ENCODE measurements at regions not wholly inside any gene's neighbourhood (a gene's known extent, or its start where the extent isn't known, plus 50 kb on each side); places are given as distances from the start of the nearest gene placed in this dataset.

DNA sequence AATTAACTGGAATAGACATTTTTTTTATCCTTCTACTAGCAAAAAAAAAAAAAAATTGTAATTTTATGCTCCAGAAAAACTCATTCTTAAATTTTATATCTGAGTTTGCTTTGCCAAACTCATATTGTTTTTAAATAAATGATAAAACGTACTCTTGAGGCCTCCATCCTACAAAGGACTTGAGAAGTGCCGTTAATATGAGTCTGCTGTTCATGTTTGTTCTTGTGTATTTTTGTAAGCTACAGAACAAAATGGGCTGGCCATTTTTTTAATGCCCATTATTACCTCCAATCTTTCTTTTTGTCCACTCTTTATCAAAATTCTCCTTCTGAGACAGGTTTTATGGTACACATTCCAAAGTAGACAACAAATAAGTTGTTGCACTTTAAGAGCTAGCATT, 643.5 kb upstream of the SOX9 start:
- no peak for FAIRE-seq
- DNase-seq (ENCODE audit: low read depth, low spot score): no peak
- Histone ChIP-seq H3K4me3 (ENCODE audit: control insufficient read depth in 2 of 3, extremely low read depth in 1 of 3, insufficient read depth in 2 of 3, low read depth in 1 of 3, low read length in 3 of 3) (no peak overlapping the region), H3K79me2 (ENCODE audit: control insufficient read depth, insufficient read depth, low read length) (no peaks in the 10 kb centered on the region), H3K4me2 (ENCODE audit: control insufficient read depth, extremely low read depth, insufficient read depth, low read depth, low read length) (no peak overlapping the region), H3K9me3 (ENCODE audit: control insufficient read depth, low read depth, low read length) (no peaks in the 10 kb centered on the region), H4K20me1 (ENCODE audit: control insufficient read depth, extremely low read depth, insufficient read depth, low read length) (no peaks in the 10 kb centered on the region), H3K27me3 (ENCODE audit: control insufficient read depth, extremely low read depth, insufficient read depth, low read length) (no peaks in the 10 kb centered on the region), H3K27ac (ENCODE audit: control insufficient read depth, insufficient read depth, low read length) (no peak overlapping the region), H3K9me1 (ENCODE audit: control insufficient read depth, extremely low read depth, insufficient read depth, low read length) (no peaks in the 10 kb centered on the region), H2AFZ (ENCODE audit: control insufficient read depth, low read length) (no peak overlapping the region), H3K9ac (ENCODE audit: control insufficient read depth, extremely low read depth, insufficient read depth, low read length) (no peak overlapping the region), H3K4me1 (ENCODE audit: control insufficient read depth, extremely low read depth, insufficient read depth, low read length) (peaks cover 8% of the 10 kb centered on the region), H3K36me3 (ENCODE audit: control insufficient read depth in 2 of 2, extremely low read depth in 1 of 2, insufficient read depth in 2 of 2, low read length in 2 of 2) (no peaks in the 10 kb centered on the region)
- no peak for TF ChIP-seq EZH2 (IDR thresholded peaks at IDR 0.05; ENCODE audit: low read length)
- TF ChIP-seq, protein P1, sequence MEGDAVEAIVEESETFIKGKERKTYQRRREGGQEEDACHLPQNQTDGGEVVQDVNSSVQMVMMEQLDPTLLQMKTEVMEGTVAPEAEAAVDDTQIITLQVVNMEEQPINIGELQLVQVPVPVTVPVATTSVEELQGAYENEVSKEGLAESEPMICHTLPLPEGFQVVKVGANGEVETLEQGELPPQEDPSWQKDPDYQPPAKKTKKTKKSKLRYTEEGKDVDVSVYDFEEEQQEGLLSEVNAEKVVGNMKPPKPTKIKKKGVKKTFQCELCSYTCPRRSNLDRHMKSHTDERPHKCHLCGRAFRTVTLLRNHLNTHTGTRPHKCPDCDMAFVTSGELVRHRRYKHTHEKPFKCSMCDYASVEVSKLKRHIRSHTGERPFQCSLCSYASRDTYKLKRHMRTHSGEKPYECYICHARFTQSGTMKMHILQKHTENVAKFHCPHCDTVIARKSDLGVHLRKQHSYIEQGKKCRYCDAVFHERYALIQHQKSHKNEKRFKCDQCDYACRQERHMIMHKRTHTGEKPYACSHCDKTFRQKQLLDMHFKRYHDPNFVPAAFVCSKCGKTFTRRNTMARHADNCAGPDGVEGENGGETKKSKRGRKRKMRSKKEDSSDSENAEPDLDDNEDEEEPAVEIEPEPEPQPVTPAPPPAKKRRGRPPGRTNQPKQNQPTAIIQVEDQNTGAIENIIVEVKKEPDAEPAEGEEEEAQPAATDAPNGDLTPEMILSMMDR (optimal IDR thresholded peaks at IDR 0.05 in 1 of 3, IDR thresholded peaks at IDR 0.05 in 1 of 3, conservative IDR thresholded peaks at IDR 0.05 in 1 of 3; ENCODE audit: extremely low read depth in 1 of 3, insufficient read depth in 2 of 3, low read length in 3 of 3): no peak
- dilution Hi-C loops (cut with MboI; ENCODE audit: extremely low pct_ligation_motif_present, low sequenced_read_pairs): no loop called here

GRCh38 chr17:71480099-71480498, 640.7 kb upstream of the SOX9 start:
- no peak for FAIRE-seq
- no peaks in the 10 kb centered on the region for H3K9me3 ChIP-seq (ENCODE audit: control insufficient read depth, low read depth, low read length)
- DNase-seq (ENCODE audit: low read depth, low spot score): no peak
- H3K9me1 ChIP-seq (ENCODE audit: control insufficient read depth, extremely low read depth, insufficient read depth, low read length): no peaks in the 10 kb centered on the region
- H3K27ac ChIP-seq (ENCODE audit: control insufficient read depth, insufficient read depth, low read length): no peak overlapping the region
- H3K27me3 ChIP-seq (ENCODE audit: control insufficient read depth, extremely low read depth, insufficient read depth, low read length): no peaks in the 10 kb centered on the region
- TF ChIP-seq, protein P1 (optimal IDR thresholded peaks at IDR 0.05 in 1 of 3, IDR thresholded peaks at IDR 0.05 in 1 of 3, conservative IDR thresholded peaks at IDR 0.05 in 1 of 3; ENCODE audit: extremely low read depth in 1 of 3, insufficient read depth in 2 of 3, low read length in 3 of 3): no peak
- no peak for TF ChIP-seq EZH2 (IDR thresholded peaks at IDR 0.05; ENCODE audit: low read length)
- dilution Hi-C loops (cut with MboI; ENCODE audit: extremely low pct_ligation_motif_present, low sequenced_read_pairs): no loop called here
- no peaks in the 10 kb centered on the region for H3K79me2 ChIP-seq (ENCODE audit: control insufficient read depth, insufficient read depth, low read length)
- H3K4me3 ChIP-seq (ENCODE audit: control insufficient read depth in 2 of 3, extremely low read depth in 1 of 3, insufficient read depth in 2 of 3, low read depth in 1 of 3, low read length in 3 of 3): no peak overlapping the region
- H3K9ac ChIP-seq (ENCODE audit: control insufficient read depth, extremely low read depth, insufficient read depth, low read length): no peak overlapping the region
- H4K20me1 ChIP-seq (ENCODE audit: control insufficient read depth, extremely low read depth, insufficient read depth, low read length): no peaks in the 10 kb centered on the region
- no peak overlapping the region for H3K4me2 ChIP-seq (ENCODE audit: control insufficient read depth, extremely low read depth, insufficient read depth, low read depth, low read length)
- H3K4me1 ChIP-seq (ENCODE audit: control insufficient read depth, extremely low read depth, insufficient read depth, low read length): no peaks in the 10 kb centered on the region
- H2AFZ ChIP-seq (ENCODE audit: control insufficient read depth, low read length): no peak overlapping the region
- no peaks in the 10 kb centered on the region for H3K36me3 ChIP-seq (ENCODE audit: control insufficient read depth in 2 of 2, extremely low read depth in 1 of 2, insufficient read depth in 2 of 2, low read length in 2 of 2)

Data from keratinocyte (primary cell).